ENCODE measurements at regions not wholly inside any gene's neighbourhood (a gene's known extent, or its start where the extent isn't known, plus 50 kb on each side); places are given as distances from the start of the nearest gene placed in this dataset.
"Not testable (repeated sequence)": the region's sequence is repeated elsewhere in the genome, so short reads cannot be mapped to it uniquely, and the experiment has no call there.

- Histone ChIP-seq H3K36me3 (no peaks in the 10 kb centered on the region), H3K27me3 (no peaks in the 10 kb centered on the region), H3K27ac (no peak overlapping the region), H3K4me1 (no peaks in the 10 kb centered on the region), H3K4me3 (no peak overlapping the region), H3K9me3 (no peaks in the 10 kb centered on the region)
- TF ChIP-seq CTCF (IDR thresholded peaks at IDR 0.05 in 4 of 5, conservative IDR thresholded peaks at IDR 0.05 in 1 of 5) (no peak), POLR2A (IDR thresholded peaks at IDR 0.05) (no peak)
- in situ Hi-C loops (cut with MboI; ENCODE audit: low sequenced_read_pairs in 4 of 4) (no loop called here), intact Hi-C loops (cut with DNase I; ENCODE audit: low total_unique reads) (no loop called here)
- DNase-seq, result no peak
- no peak for ATAC-seq
These were observed 127.4 kb upstream of the EDA2R start for GRCh38 chrX:66766318-66766717.

GRCh38 chrX:66760651-66761050 is 121.8 kb upstream of the EDA2R start:
- no peaks in the 10 kb centered on the region for H3K27me3 ChIP-seq
- no peaks in the 10 kb centered on the region for H3K4me1 ChIP-seq
- ATAC-seq (no peak), DNase-seq (no peak)
- intact Hi-C loops (cut with DNase I; ENCODE audit: low total_unique reads) (no loop called here), in situ Hi-C loops (cut with MboI; ENCODE audit: low sequenced_read_pairs in 4 of 4) (no loop called here)
- H3K36me3 ChIP-seq, result no peaks in the 10 kb centered on the region
- no peak overlapping the region for H3K4me3 ChIP-seq
- TF ChIP-seq POLR2A (IDR thresholded peaks at IDR 0.05) (no peak), CTCF (IDR thresholded peaks at IDR 0.05 in 4 of 5, conservative IDR thresholded peaks at IDR 0.05 in 1 of 5) (no peak)
- H3K27ac ChIP-seq, result no peak overlapping the region
- no peaks in the 10 kb centered on the region for H3K9me3 ChIP-seq

- Histone ChIP-seq H3K4me3 (no peak overlapping the region), H3K36me3 (no peaks in the 10 kb centered on the region), H3K9me3 (no peaks in the 10 kb centered on the region), H3K27me3 (peaks cover 0 to 6% (median 0%) of the 10 kb centered on the region in 3 donors), H3K27ac (no peak overlapping the region), H3K4me1 (no peaks in the 10 kb centered on the region)
- in situ Hi-C loops (cut with MboI; ENCODE audit: low sequenced_read_pairs in 4 of 4), result no loop called here
- no peak for DNase-seq
- no peak for ATAC-seq
- TF ChIP-seq POLR2A (IDR thresholded peaks at IDR 0.05), result no peak
- TF ChIP-seq CTCF (IDR thresholded peaks at IDR 0.05 in 4 of 5, conservative IDR thresholded peaks at IDR 0.05 in 1 of 5), result no peak
- intact Hi-C loops (cut with DNase I; ENCODE audit: low total_unique reads), result no loop called here
These were observed 117.8 kb upstream of the EDA2R start for GRCh38 chrX:66756717-66757116.

GRCh38 chrX:66751136-66751782 is 112.4 kb upstream of the EDA2R start:
- in situ Hi-C loops (cut with MboI; ENCODE audit: low sequenced_read_pairs in 4 of 4) (no loop called here), intact Hi-C loops (cut with DNase I; ENCODE audit: low total_unique reads) (no loop called here)
- H3K27me3 ChIP-seq, result peaks cover 0 to 6% (median 0%) of the 10 kb centered on the region in 3 donors
- ATAC-seq (no peak), DNase-seq (no peak)
- no peak overlapping the region for H3K27ac ChIP-seq
- no peaks in the 10 kb centered on the region for H3K9me3 ChIP-seq
- TF ChIP-seq CTCF (IDR thresholded peaks at IDR 0.05 in 4 of 5, conservative IDR thresholded peaks at IDR 0.05 in 1 of 5) (no peak), POLR2A (IDR thresholded peaks at IDR 0.05) (no peak)
- no peaks in the 10 kb centered on the region for H3K4me1 ChIP-seq
- H3K36me3 ChIP-seq, result no peaks in the 10 kb centered on the region
- no peak overlapping the region for H3K4me3 ChIP-seq

- H3K27ac ChIP-seq; ATAC-seq; DNase-seq; intact Hi-C loops (cut with DNase I; ENCODE audit: low total_unique reads); H3K36me3 ChIP-seq; H3K27me3 ChIP-seq; H3K9me3 ChIP-seq; H3K4me1 ChIP-seq; H3K4me3 ChIP-seq: not testable (repeated sequence)
- in situ Hi-C loops (cut with MboI; ENCODE audit: low sequenced_read_pairs in 4 of 4), result loop anchor here in 1 of 4 donors (25.0 kb wide), 1 partner anchor 1157 kb away; no protein-coding TSS in a partner anchor
These were observed 105.6 kb upstream of the EDA2R start for GRCh38 chrX:66744519-66744918.
